IMR-90 (cell line): ENCODE measurements at regions not wholly inside any gene's neighbourhood (a gene's known extent, or its start where the extent isn't known, plus 50 kb on each side); places are given as distances from the start of the nearest gene placed in this dataset.

Source experiments
- ATAC-seq: fragments of 200-7000 bp; cut with Tn5 transposase; 2 replicates; pipeline ENCODE4 v1.9.1; 2020; ENCODE audit warnings: low read depth, mild to moderate bottlenecking, moderate library complexity
- BruUV-seq: library from RNA; stranded (reverse); fragments of 400-500 nt; replicated peaks from 2 replicates; lab custom pipeline; 2021; lab: Mats Ljungman, UMichigan
- CTCF ChIA-PET: fragments of 300-600 bp; formaldehyde crosslinking; extraction: SDS; loops from one replicate; lab custom pipeline; 2021; ENCODE audit warnings: antibody characterized with exemption; lab: Yijun Ruan, JAX
- POLR2A ChIA-PET: fragments of 300-600 bp; sonication (Branson Sonifier 250); formaldehyde crosslinking; loops from one replicate; lab custom pipeline; 2022; ENCODE audit warnings: antibody characterized with exemption; ENCODE audit not compliant: unreplicated experiment; lab: Charles Lee
- DNase-seq: peaks from one replicate; pipeline ENCODE4 v3.0.0; 2013
- H2AFZ ChIP-seq: replicated peaks from 2 replicates; pipeline ENCODE3; 2013; ENCODE audit warnings: low read length, mild to moderate bottlenecking; ENCODE audit not compliant: poor library complexity
- H2AK5ac ChIP-seq: 2 replicates; pipeline ENCODE4 v1.6.1; 2013; ENCODE audit warnings: low read depth, low read length, inconsistent platforms
- H2AK9ac ChIP-seq: replicated peaks from 2 replicates; pipeline ENCODE3; 2013; ENCODE audit warnings: mild to moderate bottlenecking, low read depth, low read length, moderate library complexity; ENCODE audit not compliant: poor library complexity
- H2BK120ac ChIP-seq: 2 replicates; pipeline ENCODE4 v1.6.1; 2013; ENCODE audit warnings: low read depth, low read length, inconsistent platforms
- H2BK15ac ChIP-seq: 3 replicates; pipeline ENCODE4 v1.6.1; 2013; ENCODE audit warnings: low read depth, low read length, inconsistent platforms
- H2BK20ac ChIP-seq: 2 replicates; pipeline ENCODE4 v1.6.1; 2013; ENCODE audit warnings: low read depth, mild to moderate bottlenecking, inconsistent platforms, low read length, moderate library complexity
- H2BK5ac ChIP-seq: 2 replicates; pipeline ENCODE4 v1.6.1; 2013; ENCODE audit warnings: mild to moderate bottlenecking, low read depth, low read length, inconsistent platforms; ENCODE audit not compliant: poor library complexity, severe bottlenecking
- H3K14ac ChIP-seq: replicated peaks from 2 replicates; pipeline ENCODE4 v1.6.1; 2013; ENCODE audit warnings: low read depth, low read length, inconsistent platforms
- H3K18ac ChIP-seq: 2 replicates; pipeline ENCODE4 v1.6.1; 2013; ENCODE audit warnings: low read depth, low read length, control low read depth
- H3K23ac ChIP-seq: 2 replicates; pipeline ENCODE4 v1.6.1; 2013; ENCODE audit warnings: low read depth, low read length, inconsistent platforms
- H3K27ac ChIP-seq: 2 replicates; pipeline ENCODE4 v1.5.1; 2013; ENCODE audit warnings: mild to moderate bottlenecking, control low read depth, low read length; ENCODE audit not compliant: insufficient read depth
- H3K27me3 ChIP-seq: 2 replicates; pipeline ENCODE4 v1.6.1; 2013; ENCODE audit warnings: low read length; ENCODE audit not compliant: control insufficient read depth, insufficient read depth
- H3K36me3 ChIP-seq: 2 replicates; pipeline ENCODE4 v1.6.1; 2013; ENCODE audit warnings: low read length, mixed read lengths; ENCODE audit not compliant: control insufficient read depth, insufficient read depth
- H3K4ac ChIP-seq: 2 replicates; pipeline ENCODE4 v1.6.1; 2013; ENCODE audit warnings: low read depth, low read length, inconsistent platforms
- H3K4me1 ChIP-seq: 2 replicates; pipeline ENCODE4 v1.6.1; 2013; ENCODE audit warnings: low read length, mixed read lengths; ENCODE audit not compliant: control insufficient read depth, insufficient read depth
- H3K4me2 ChIP-seq: 2 replicates; pipeline ENCODE4 v1.6.1; 2013; ENCODE audit warnings: low read depth, mild to moderate bottlenecking, control low read depth, low read length, moderate library complexity
- H3K4me3 ChIP-seq: 2 replicates; pipeline ENCODE4 v1.5.1; 2013; ENCODE audit warnings: low read depth, mild to moderate bottlenecking, control low read depth, low read length, moderate library complexity; ENCODE audit not compliant: insufficient read depth
- H3K56ac ChIP-seq: 2 replicates; pipeline ENCODE4 v1.6.1; 2013; ENCODE audit warnings: low read length, inconsistent platforms; ENCODE audit not compliant: insufficient read depth; ENCODE audit errors: extremely low read depth
- H3K79me1 ChIP-seq, 2 experiments: 2 replicates each; pipeline ENCODE4 v1.6.1; 2013; ENCODE audit warnings: low read length in 2 of 2, inconsistent platforms in 1 of 2, low read depth in 1 of 2
- H3K9ac ChIP-seq: 2 replicates; pipeline ENCODE4 v1.6.1; 2013; ENCODE audit warnings: low read depth, low read length, control low read depth
- H3K9me1 ChIP-seq: 2 replicates; pipeline ENCODE4 v1.6.1; 2013; ENCODE audit warnings: low read length, inconsistent platforms; ENCODE audit not compliant: insufficient read depth
- H3K9me3 ChIP-seq: 2 replicates; pipeline ENCODE4 v1.6.1; 2013; ENCODE audit warnings: low read length; ENCODE audit not compliant: control insufficient read depth, insufficient read depth
- H4K20me1 ChIP-seq: 2 replicates; pipeline ENCODE4 v1.6.1; 2013; ENCODE audit warnings: low read length, inconsistent platforms; ENCODE audit not compliant: insufficient read depth
- H4K5ac ChIP-seq: 2 replicates; pipeline ENCODE4 v1.6.1; 2013; ENCODE audit warnings: mild to moderate bottlenecking, low read depth, low read length, control low read depth
- H4K8ac ChIP-seq, 2 experiments: 2 replicates each; pipeline ENCODE4 v1.6.1; 2013; ENCODE audit warnings: low read depth in 2 of 2, low read length in 2 of 2, control low read depth in 1 of 2, inconsistent platforms in 1 of 2
- H4K91ac ChIP-seq: 2 replicates; pipeline ENCODE4 v1.6.1; 2013; ENCODE audit warnings: low read depth, low read length, inconsistent platforms; ENCODE audit not compliant: insufficient read depth
- CEBPB ChIP-seq: IDR thresholded peaks from 2 replicates; pipeline ENCODE4 v1.6.1; 2012; ENCODE audit warnings: low read depth, low read length, improper control_type of control experiment
- CHD1 ChIP-seq: IDR thresholded peaks from 2 replicates; pipeline ENCODE4 v1.6.1; 2012; ENCODE audit warnings: low read depth, low read length, improper control_type of control experiment
- WGBS, 2 experiments: methylation state at CpG; one replicate each; pipeline versions ENCODE4 v1.1.5 to v1.1.7; 2013; ENCODE audit warnings: missing lambda C conversion rate in 2 of 2; ENCODE audit not compliant: insufficient read length in 1 of 2; ENCODE audit errors: extremely low coverage in 2 of 2; 5-methylcytosine and 5-hydroxymethylcytosine counted together
- dilution Hi-C: fragments of 300-500 bp; cut with HindIII; formaldehyde crosslinking; loops from one replicate; pipeline ENCODE4 v1.14.3; 2018; ENCODE audit warnings: low sequenced_read_pairs; ENCODE audit not compliant: unreplicated experiment
- in situ Hi-C: fragments of 300-500 bp; cut with MboI; formaldehyde crosslinking; loops from 3 replicates; pipeline ENCODE4 v1.14.3; 2019; ENCODE audit warnings: low sequenced_read_pairs, inconsistent platforms, mixed read lengths
- intact Hi-C: fragments of 100-400 bp; cut with micrococcal nuclease; formaldehyde crosslinking; loops from 2 replicates; pipeline ENCODE4 v1.10.0; 2022

- Histone ChIP-seq H3K14ac (no peak overlapping the region), H3K79me1 (no peaks in the 10 kb centered on the region), H2BK120ac (no peak overlapping the region), H3K9me1 (no peaks in the 10 kb centered on the region), H2BK5ac (no peak overlapping the region), H3K18ac (no peak overlapping the region), H4K91ac (no peak overlapping the region), H2BK20ac (no peak overlapping the region), H3K4me3 (no peak overlapping the region), H2AFZ (no peak overlapping the region), H3K9ac (no peak overlapping the region), H4K5ac (no peak overlapping the region), H2BK15ac (no peak overlapping the region), H3K23ac (no peak overlapping the region), H4K8ac (no peak overlapping the region), H4K20me1 (no peaks in the 10 kb centered on the region), H3K4me2 (no peak overlapping the region), H3K9me3 (no peaks in the 10 kb centered on the region), H2AK9ac (no peak overlapping the region), H3K4ac (no peak overlapping the region), H3K27ac (no peak overlapping the region), H3K36me3 (no peaks in the 10 kb centered on the region), H3K27me3 (no peaks in the 10 kb centered on the region), H3K4me1 (no peaks in the 10 kb centered on the region), H3K56ac (no peak overlapping the region), H2AK5ac (no peak overlapping the region)
- no peak for ATAC-seq
- in situ Hi-C loops (no loop called here), dilution Hi-C loops (no loop called here), intact Hi-C loops (no loop called here)
- no TSS peak for BruUV-seq
- DNase-seq = peak; percentile 62
- ChIA-PET CTCF (no interaction called here), POLR2A (no interaction called here)
- TF ChIP-seq CHD1 (no peak), CEBPB (peak; percentile 79)
- no CpG with 5 or more reads among the region's 1 CpG for WGBS, 2 experiments
Observed at GRCh38 chr3:95302044-95302443, 1239.2 kb downstream of the NSUN3 start.
